SIG-M5 treated with dmso at 0.1 percent for 504 hours (cell line): ENCODE measurements at regions not wholly inside any gene's neighbourhood (a gene's known extent, or its start where the extent isn't known, plus 50 kb on each side); places are given as distances from the start of the nearest gene placed in this dataset.

ENCODE experiments used
- DNase-seq: peaks from one replicate; lab custom pipeline; 2025; ENCODE audit not compliant: unreplicated experiment; lab: John Stamatoyannopoulos, UW

DNA sequence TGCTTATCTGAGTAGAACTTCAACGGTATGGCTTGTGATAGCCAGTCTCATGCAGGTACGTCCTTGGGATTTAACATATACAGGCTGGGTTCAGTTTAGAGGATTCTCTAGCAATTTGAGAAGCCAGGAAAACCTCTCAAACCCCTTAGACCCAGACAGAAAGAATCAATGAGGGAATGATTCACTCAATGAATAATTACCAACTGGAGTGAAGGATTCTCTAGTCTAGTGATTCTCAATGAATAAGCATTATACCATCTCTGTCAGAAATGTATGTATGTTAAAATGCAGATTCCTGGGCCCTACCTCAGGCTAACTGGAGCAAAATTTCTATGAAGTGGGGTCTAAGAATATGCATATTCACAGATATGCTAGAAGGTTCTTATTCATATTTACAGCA, 54.5 kb upstream of the APP start:
- no peak for DNase-seq

GRCh38 chr21:26224366-26224765, 53.8 kb upstream of the APP start:
- no peak for DNase-seq
